ENCODE measurements at regions not wholly inside any gene's neighbourhood (a gene's known extent, or its start where the extent isn't known, plus 50 kb on each side); places are given as distances from the start of the nearest gene placed in this dataset.
A peak's percentile ranks its signal among the peaks of the same experiment; 100 is the strongest.

- Histone ChIP-seq H3K9me1 (replicated peaks; ENCODE audit: control insufficient read depth, extremely low read depth, insufficient read depth, low read length) (no peaks in the 10 kb centered on the region), H4K20me1 (replicated peaks; ENCODE audit: control insufficient read depth, extremely low read depth, insufficient read depth, low read length) (no peaks in the 10 kb centered on the region), H3K27me3 (ENCODE audit: control insufficient read depth in 2 of 2, insufficient read depth in 2 of 2, low read length in 2 of 2) (no peaks in the 10 kb centered on the region), H3K4me3 (replicated peaks in 1 of 3; ENCODE audit: insufficient read depth in 1 of 3, low read depth in 1 of 3, low read length in 3 of 3) (no peak overlapping the region), H3K36me3 (ENCODE audit: control insufficient read depth in 2 of 2, extremely low read depth in 1 of 2, insufficient read depth in 2 of 2, low read length in 2 of 2) (no peaks in the 10 kb centered on the region), H2AFZ (ENCODE audit: low read depth, low read length) (no peak overlapping the region), H3K4me1 (ENCODE audit: control insufficient read depth, extremely low read depth, insufficient read depth, low read length) (peaks cover 32% of the 10 kb centered on the region), H3K9me3 (replicated peaks; ENCODE audit: control insufficient read depth, insufficient read depth, low read length) (no peaks in the 10 kb centered on the region), H3K79me2 (ENCODE audit: control insufficient read depth, insufficient read depth, low read length) (no peaks in the 10 kb centered on the region), H3K9ac (replicated peaks; ENCODE audit: extremely low read depth, insufficient read depth, low read length) (no peak overlapping the region), H3K4me2 (ENCODE audit: insufficient read depth, low read length) (no peak overlapping the region), H3K27ac (ENCODE audit: insufficient read depth, low read depth, low read length) (no peak overlapping the region)
- TF ChIP-seq JUN (IDR thresholded peaks at IDR 0.05; ENCODE audit: borderline replicate concordance, insufficient read depth, insufficient read length, low read depth) = no peak
- TF ChIP-seq, protein P1, sequence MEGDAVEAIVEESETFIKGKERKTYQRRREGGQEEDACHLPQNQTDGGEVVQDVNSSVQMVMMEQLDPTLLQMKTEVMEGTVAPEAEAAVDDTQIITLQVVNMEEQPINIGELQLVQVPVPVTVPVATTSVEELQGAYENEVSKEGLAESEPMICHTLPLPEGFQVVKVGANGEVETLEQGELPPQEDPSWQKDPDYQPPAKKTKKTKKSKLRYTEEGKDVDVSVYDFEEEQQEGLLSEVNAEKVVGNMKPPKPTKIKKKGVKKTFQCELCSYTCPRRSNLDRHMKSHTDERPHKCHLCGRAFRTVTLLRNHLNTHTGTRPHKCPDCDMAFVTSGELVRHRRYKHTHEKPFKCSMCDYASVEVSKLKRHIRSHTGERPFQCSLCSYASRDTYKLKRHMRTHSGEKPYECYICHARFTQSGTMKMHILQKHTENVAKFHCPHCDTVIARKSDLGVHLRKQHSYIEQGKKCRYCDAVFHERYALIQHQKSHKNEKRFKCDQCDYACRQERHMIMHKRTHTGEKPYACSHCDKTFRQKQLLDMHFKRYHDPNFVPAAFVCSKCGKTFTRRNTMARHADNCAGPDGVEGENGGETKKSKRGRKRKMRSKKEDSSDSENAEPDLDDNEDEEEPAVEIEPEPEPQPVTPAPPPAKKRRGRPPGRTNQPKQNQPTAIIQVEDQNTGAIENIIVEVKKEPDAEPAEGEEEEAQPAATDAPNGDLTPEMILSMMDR (IDR thresholded peaks at IDR 0.05; ENCODE audit: extremely low read depth in 1 of 2, insufficient read depth in 1 of 2, low read depth in 1 of 2, low read length in 2 of 2) = no peak
- TF ChIP-seq MYC (IDR thresholded peaks at IDR 0.05; ENCODE audit: low read depth, low read length) = no peak
- TF ChIP-seq POLR2AphosphoS5 (IDR thresholded peaks at IDR 0.05; ENCODE audit: insufficient read depth, low read depth, low read length) = no peak
- no peak for TF ChIP-seq POLR2A (IDR thresholded peaks at IDR 0.05; ENCODE audit: low read depth, low read length)
- no peak for TF ChIP-seq MAX (IDR thresholded peaks at IDR 0.05; ENCODE audit: insufficient read depth, insufficient read length)
- no peak for TF ChIP-seq GATA2 (IDR thresholded peaks at IDR 0.05; ENCODE audit: insufficient read depth, insufficient read length, low read depth, low read length)
- TF ChIP-seq FOS (IDR thresholded peaks at IDR 0.05; ENCODE audit: borderline replicate concordance, insufficient read depth, low read length) = no peak
- no peak for TF ChIP-seq EZH2 (IDR thresholded peaks at IDR 0.05; ENCODE audit: borderline replicate concordance, low read depth, low read length, severe bottlenecking)
- intact Hi-C loops (cut with micrococcal nuclease) = no loop called here
- peak; percentile 69 for FAIRE-seq
- BruUV-seq (replicated peaks) = no TSS peak
- dilution Hi-C loops (cut with MboI; ENCODE audit: extremely low pct_ligation_motif_present, low sequenced_read_pairs) = no loop called here
- ChIA-PET POLR2A (interaction anchor here (1.0 to 1.4 kb wide), 2 partner anchors 11 to 117 kb away, joined by 4 read pairs; partner anchors contain the start of gene RHOB), CTCF (interaction anchor here (1.1 to 2.6 kb wide), 4 partner anchors 10 to 112 kb away, joined by 3 to 15 read pairs (median 6); no protein-coding TSS in a partner anchor)
- DNase-seq (ENCODE audit: low read depth, low spot score) = peak; percentile 38
These were observed 87.1 kb downstream of the HS1BP3 start for GRCh38 chr2:20563833-20564232.

Data from endothelial cell of umbilical vein (primary cell).